ENCODE measurements at regions not wholly inside any gene's neighbourhood (a gene's known extent, or its start where the extent isn't known, plus 50 kb on each side); places are given as distances from the start of the nearest gene placed in this dataset.
"Not testable (repeated sequence)": the region's sequence is repeated elsewhere in the genome, so short reads cannot be mapped to it uniquely, and the experiment has no call there.

DNA sequence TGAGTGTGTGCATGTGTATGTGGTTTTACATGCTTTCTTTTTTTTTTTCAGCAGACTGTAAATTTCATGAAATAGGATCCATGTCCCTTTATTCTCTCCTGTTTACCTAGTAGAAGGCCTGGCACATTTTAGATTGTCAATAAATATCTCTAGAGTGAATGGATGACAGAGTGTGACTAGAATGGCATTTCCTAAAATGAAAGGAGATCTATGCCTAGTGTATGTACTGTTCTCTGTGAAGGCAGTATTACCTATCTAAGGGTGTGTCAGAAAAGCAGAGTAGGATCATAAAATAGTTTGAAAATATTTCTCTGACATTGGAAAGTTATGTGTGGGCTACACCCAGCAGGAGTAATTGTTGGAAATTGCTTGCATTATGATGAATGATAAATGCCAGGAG is 1876.0 kb upstream of the C9orf72 start:
- DNase-seq (ENCODE audit: missing footprints): no peak
- intact Hi-C loops (cut with DNase I): no loop called here
- ATAC-seq: no peak

DNA sequence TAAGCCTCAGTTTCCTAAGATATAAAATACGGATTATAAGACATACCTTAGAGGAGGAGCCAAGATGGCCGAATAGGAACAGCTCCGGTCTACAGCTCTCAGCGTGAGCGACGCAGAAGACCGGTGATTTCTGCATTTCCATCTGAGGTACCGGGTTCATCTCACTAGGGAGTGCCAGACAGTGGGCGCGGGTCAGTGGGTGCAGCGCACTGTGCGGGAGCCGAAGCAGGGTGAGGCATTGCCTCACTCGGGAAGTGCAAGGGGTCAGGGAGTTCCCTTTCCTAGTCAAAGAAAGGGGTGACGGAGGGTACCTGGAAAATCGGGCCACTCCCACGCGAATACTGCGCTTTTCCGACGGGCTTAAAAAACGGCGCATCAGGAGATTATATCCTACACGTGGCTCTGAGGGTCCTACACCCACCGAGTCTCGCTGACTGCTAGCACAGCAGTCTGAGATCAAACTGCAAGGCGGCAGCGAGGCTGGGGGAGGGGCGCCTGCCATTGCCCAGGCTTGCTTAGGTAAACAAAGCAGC is 1877.1 kb upstream of the C9orf72 start:
- intact Hi-C loops (cut with DNase I); ATAC-seq; DNase-seq (ENCODE audit: missing footprints): not testable (repeated sequence)

GRCh38 chr9:29456940-29457339 is 1883.7 kb upstream of the C9orf72 start:
- no peak for ATAC-seq
- DNase-seq (ENCODE audit: missing footprints): no peak
- intact Hi-C loops (cut with DNase I): no loop called here

GRCh38 chr9:29475471-29475870 is 1902.2 kb upstream of the C9orf72 start:
- intact Hi-C loops (cut with DNase I): no loop called here
- ATAC-seq (no peak), DNase-seq (ENCODE audit: missing footprints) (no peak)

GRCh38 chr9:29511680-29512079 is 1938.4 kb upstream of the C9orf72 start:
- ATAC-seq (no peak), DNase-seq (ENCODE audit: missing footprints) (no peak)
- intact Hi-C loops (cut with DNase I): no loop called here

- DNase-seq (ENCODE audit: missing footprints): no peak
- no peak for ATAC-seq
- intact Hi-C loops (cut with DNase I): no loop called here
Measured at GRCh38 chr9:29514336-29514735, 1941.1 kb upstream of the C9orf72 start.

DNA sequence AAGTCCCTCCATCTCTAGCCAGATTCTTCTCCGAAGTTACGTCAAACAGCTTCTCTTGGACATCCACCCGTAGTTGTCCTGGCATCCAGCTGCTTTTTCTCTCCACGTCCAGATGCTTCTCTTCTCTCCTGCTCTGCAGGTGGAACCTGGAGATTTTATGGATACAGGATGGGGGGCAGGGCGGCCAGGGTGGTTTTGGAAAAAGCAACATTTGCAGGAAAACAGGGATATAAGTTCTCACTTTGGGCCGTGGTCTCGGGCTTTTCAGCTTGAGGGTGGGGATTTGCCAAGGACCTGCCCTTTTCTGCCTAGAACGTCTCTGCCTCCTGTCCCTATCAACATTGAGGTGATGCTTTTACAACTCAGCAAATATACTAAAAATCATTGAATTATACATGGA is 1941.6 kb upstream of the C9orf72 start:
- ATAC-seq: no peak
- intact Hi-C loops (cut with DNase I): no loop called here

GRCh38 chr9:29548436-29548835 is 1975.2 kb upstream of the C9orf72 start:
- DNase-seq (ENCODE audit: missing footprints) (no peak), ATAC-seq (no peak)
- intact Hi-C loops (cut with DNase I): no loop called here

More for the DNA sequence above, 1941.6 kb upstream of the C9orf72 start:
- DNase-seq (ENCODE audit: missing footprints): no peak

GRCh38 chr9:29555502-29555901 is 1982.2 kb upstream of the C9orf72 start:
- intact Hi-C loops (cut with DNase I): no loop called here
- ATAC-seq: no peak
- no peak for DNase-seq (ENCODE audit: missing footprints)

- intact Hi-C loops (cut with DNase I): no loop called here
- ATAC-seq (no peak), DNase-seq (ENCODE audit: missing footprints) (no peak)
Measured at GRCh38 chr9:29556317-29556716, 1983.0 kb upstream of the C9orf72 start.

DNA sequence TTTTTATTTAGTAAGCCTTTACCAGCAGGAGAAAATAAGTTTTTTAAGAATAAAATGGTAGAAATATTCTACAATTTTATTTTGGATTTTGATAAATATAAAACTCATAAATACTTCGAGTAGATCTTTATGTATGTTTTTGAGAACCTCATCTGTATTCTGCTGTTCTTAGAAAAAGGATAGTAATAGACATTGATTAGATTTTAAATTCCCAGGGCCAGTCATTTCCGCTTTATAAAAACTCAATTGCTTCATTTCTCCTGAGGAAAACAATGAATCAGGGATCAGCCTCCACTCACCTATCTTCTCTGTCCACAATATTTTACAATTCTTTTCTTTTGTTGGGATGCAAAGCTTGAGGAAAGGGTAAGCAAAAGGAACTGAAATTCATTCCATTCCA is 1983.5 kb upstream of the C9orf72 start:
- intact Hi-C loops (cut with DNase I): no loop called here

GRCh38 chr9:29564564-29564963 is 1991.3 kb upstream of the C9orf72 start:
- no peak for ATAC-seq
- intact Hi-C loops (cut with DNase I): no loop called here
- DNase-seq (ENCODE audit: missing footprints): no peak

More for the DNA sequence above, 1983.5 kb upstream of the C9orf72 start:
- DNase-seq (ENCODE audit: missing footprints): no peak
- ATAC-seq: no peak

GRCh38 chr9:29575219-29575618 is 2001.9 kb upstream of the C9orf72 start:
- intact Hi-C loops (cut with DNase I): no loop called here
- ATAC-seq (no peak), DNase-seq (ENCODE audit: missing footprints) (no peak)

- no peak for DNase-seq (ENCODE audit: missing footprints)
- no peak for ATAC-seq
- intact Hi-C loops (cut with DNase I): no loop called here
Measured at GRCh38 chr9:29588361-29588760, 2015.1 kb upstream of the C9orf72 start.

DNA sequence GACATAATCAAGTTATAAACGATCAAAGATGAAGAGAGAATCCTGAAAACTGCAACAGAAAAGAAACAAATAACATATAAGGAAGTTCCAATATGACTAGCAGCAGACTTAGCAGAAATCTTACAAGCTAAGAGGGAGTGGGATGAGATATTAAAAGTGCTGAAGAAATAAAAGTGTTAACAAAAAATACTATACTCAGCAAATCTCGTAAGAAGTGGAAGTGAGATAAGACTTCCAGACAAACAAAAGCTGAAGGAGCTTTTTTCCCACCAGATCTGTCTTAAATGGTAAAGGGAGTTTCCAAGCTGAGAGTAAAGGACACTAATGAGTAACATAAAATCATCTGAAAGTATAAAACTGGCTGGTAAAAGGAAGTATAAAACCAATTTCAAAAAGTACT is 2036.0 kb upstream of the C9orf72 start:
- DNase-seq (ENCODE audit: missing footprints): no peak
- no peak for ATAC-seq
- intact Hi-C loops (cut with DNase I): no loop called here

DNA sequence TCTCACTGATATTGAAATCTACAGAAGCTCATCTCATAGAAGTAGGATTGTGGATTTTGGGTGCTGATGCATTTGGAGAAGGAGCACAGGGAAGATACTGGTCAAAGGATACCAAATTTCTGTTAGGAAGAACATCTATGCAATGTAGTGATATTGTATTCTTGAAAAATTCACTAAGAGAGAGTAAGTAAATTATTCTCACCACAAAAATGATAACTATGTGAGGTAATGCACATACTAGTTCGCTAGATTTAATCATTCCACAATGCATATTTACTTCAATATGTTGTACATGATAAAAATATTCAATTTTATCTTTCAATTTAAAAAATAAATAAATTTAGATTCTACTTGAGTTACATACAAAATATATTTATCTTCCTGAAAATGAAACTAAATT is 2040.5 kb upstream of the C9orf72 start:
- intact Hi-C loops (cut with DNase I): no loop called here
- no peak for ATAC-seq
- no peak for DNase-seq (ENCODE audit: missing footprints)

GRCh38 chr9:29616844-29617243 is 2043.6 kb upstream of the C9orf72 start:
- no peak for DNase-seq (ENCODE audit: missing footprints)
- intact Hi-C loops (cut with DNase I): no loop called here
- no peak for ATAC-seq

- DNase-seq (ENCODE audit: missing footprints) (no peak), ATAC-seq (no peak)
- intact Hi-C loops (cut with DNase I): no loop called here
Measured at GRCh38 chr9:29625292-29625731, 2052.0 kb upstream of the C9orf72 start.

DNA sequence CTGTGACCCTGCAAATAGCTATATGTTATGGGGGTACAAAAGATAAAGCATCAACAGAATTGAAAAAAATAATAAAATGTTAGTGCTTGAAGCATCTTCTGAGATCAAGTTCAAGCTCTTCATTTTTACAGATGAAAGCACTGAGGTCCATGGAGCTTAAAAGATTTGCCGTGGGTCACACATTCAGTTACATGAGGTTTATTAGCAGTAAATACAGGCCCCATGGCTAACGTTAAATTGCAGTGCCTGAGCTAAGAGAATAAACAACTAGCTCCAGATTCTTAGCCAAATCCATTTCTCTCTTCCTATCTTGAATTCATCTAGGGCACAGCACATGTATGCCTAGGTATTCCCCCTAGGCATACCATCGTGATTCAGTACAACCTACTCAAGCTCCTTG is 2052.7 kb upstream of the C9orf72 start:
- DNase-seq (ENCODE audit: missing footprints) (no peak), ATAC-seq (no peak)
- intact Hi-C loops (cut with DNase I): no loop called here

DNA sequence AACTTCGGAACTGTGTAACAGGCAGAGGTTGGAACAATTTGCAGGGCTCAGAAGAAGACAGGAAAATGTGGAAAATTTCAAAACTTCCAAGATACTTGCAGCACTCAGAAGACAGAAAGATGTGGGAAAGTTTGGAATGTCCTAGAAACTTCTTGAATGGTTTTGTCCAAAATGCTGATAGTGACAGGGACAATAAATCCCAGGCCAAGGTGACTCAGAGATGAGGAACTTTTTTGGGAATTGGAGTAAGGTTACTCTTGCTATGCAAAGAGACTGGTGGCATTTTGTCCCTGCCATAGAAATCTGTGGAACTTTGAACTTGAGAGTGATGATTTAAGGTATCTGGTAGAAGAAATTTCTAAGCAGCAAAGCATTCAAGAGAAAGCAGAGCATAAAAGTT is 2055.6 kb upstream of the C9orf72 start:
- ATAC-seq; DNase-seq (ENCODE audit: missing footprints); intact Hi-C loops (cut with DNase I): not testable (repeated sequence)

DNA sequence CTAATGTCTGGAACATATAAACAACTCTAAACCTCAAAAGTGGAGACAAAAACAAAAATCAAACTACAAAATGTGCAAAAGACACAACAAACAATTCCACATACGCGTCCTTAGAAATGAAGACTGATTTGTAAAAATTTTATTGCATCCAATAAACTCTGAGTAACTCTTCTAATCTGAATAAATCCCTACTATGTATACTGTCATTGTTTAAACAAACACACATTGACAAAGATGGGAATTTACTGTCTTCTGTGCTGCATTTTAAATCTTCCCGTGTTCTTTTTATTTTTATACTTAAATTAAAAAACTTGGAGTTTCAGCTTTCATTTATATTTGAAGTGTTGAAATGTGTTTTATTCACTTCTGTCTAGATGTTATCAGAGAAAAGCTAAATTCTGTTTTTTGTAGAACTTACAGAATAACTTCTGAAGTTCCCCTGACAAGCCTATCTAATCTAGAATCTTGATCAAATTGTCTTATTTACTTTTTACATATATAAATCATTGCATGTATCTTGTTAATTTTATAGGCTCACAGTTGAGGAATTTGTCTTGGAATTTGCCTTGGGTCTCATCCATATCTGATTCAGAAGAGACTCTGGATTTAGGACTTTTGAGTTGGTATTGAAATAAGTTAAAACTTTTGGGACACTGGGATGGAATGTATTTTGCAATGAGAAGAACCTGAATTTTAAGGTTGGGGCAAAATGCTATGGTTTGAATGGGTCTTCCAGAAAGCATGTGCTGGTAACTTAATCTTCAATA is 2064.4 kb upstream of the C9orf72 start:
- intact Hi-C loops (cut with DNase I): no loop called here
- no peak for DNase-seq (ENCODE audit: missing footprints)
- no peak for ATAC-seq

All from Right ventricle myocardium inferior (tissue), 1 donor.